MM.1S (cell line): ENCODE measurements at regions not wholly inside any gene's neighbourhood (a gene's known extent, or its start where the extent isn't known, plus 50 kb on each side); places are given as distances from the start of the nearest gene placed in this dataset.

Source experiments
- DNase-seq: peaks from one replicate; pipeline ENCODE4 v3.0.0-alpha.2; 2015
- H2AFZ ChIP-seq: fragments of 300-600 bp; sonication (generic); 2 replicates; pipeline ENCODE4 v1.6.0; 2016; ENCODE audit warnings: antibody characterized with exemption, low read length
- H3F3A ChIP-seq: fragments of 300-600 bp; sonication (generic); 2 replicates; pipeline ENCODE4 v1.6.1; 2016; ENCODE audit warnings: mild to moderate bottlenecking, antibody characterized with exemption, low read length, moderate library complexity, mixed read lengths; ENCODE audit not compliant: insufficient read depth
- H3K27ac ChIP-seq: fragments of 300-600 bp; sonication (generic); 2 replicates; pipeline ENCODE4 v1.5.1; 2016; ENCODE audit warnings: mild to moderate bottlenecking, low read length
- H3K27me3 ChIP-seq: fragments of 300-600 bp; sonication (generic); replicated peaks from 2 replicates; pipeline ENCODE4 v1.6.0; 2016; ENCODE audit warnings: low read length; ENCODE audit not compliant: insufficient read depth
- H3K36me3 ChIP-seq: fragments of 300-600 bp; sonication (generic); replicated peaks from 2 replicates; pipeline ENCODE4 v1.6.1; 2016; ENCODE audit warnings: mild to moderate bottlenecking, low read length, mixed read lengths; ENCODE audit not compliant: insufficient read depth
- H3K4me1 ChIP-seq: fragments of 300-600 bp; sonication (generic); 2 replicates; pipeline ENCODE4 v1.6.1; 2016; ENCODE audit warnings: low read length, mixed read lengths
- H3K4me2 ChIP-seq: fragments of 300-600 bp; sonication (generic); 2 replicates; pipeline ENCODE4 v1.6.0; 2016; ENCODE audit warnings: low read depth, low read length
- H3K4me3 ChIP-seq: fragments of 300-600 bp; sonication (generic); 2 replicates; pipeline ENCODE4 v1.5.1; 2016; ENCODE audit warnings: low read length, mixed read lengths
- H3K79me2 ChIP-seq: fragments of 300-600 bp; sonication (generic); 2 replicates; pipeline ENCODE4 v1.6.1; 2016; ENCODE audit warnings: mixed run types, low read length, mixed read lengths
- H3K9ac ChIP-seq: fragments of 300-600 bp; sonication (generic); 2 replicates; pipeline ENCODE4 v1.6.1; 2016; ENCODE audit warnings: low read length, mixed read lengths
- H3K9me2 ChIP-seq: fragments of 300-600 bp; sonication (generic); replicated peaks from 2 replicates; pipeline ENCODE4 v1.6.1; 2016; ENCODE audit warnings: mild to moderate bottlenecking, low read length, mixed read lengths; ENCODE audit not compliant: insufficient read depth
- H3K9me3 ChIP-seq: fragments of 300-600 bp; sonication (generic); replicated peaks from 2 replicates; pipeline ENCODE4 v1.6.1; 2016; ENCODE audit warnings: mild to moderate bottlenecking, low read length, mixed read lengths; ENCODE audit not compliant: insufficient read depth
- H4K20me1 ChIP-seq: fragments of 300-600 bp; sonication (generic); 2 replicates; pipeline ENCODE4 v1.6.1; 2016; ENCODE audit warnings: mild to moderate bottlenecking, low read length, moderate library complexity, mixed read lengths; ENCODE audit not compliant: insufficient read depth
- EZH2 ChIP-seq: fragments of 300-600 bp; sonication (generic); optimal IDR thresholded peaks from 2 replicates; pipeline ENCODE3; 2017; ENCODE audit warnings: low read depth, mild to moderate bottlenecking, antibody characterized with exemption, low read length, mixed read lengths
- EZH2phosphoT487 ChIP-seq: fragments of 300-600 bp; sonication (generic); IDR thresholded peaks from 2 replicates; pipeline ENCODE4 v1.6.1; 2018; ENCODE audit warnings: antibody characterized with exemption, low read length
- TF ChIP-seq, protein P1 (sequence below): fragments of 300-600 bp; sonication (generic); IDR thresholded peaks from 2 replicates; pipeline ENCODE4 v1.5.1; 2016; ENCODE audit warnings: antibody characterized with exemption, low read length, mixed read lengths

DNA sequence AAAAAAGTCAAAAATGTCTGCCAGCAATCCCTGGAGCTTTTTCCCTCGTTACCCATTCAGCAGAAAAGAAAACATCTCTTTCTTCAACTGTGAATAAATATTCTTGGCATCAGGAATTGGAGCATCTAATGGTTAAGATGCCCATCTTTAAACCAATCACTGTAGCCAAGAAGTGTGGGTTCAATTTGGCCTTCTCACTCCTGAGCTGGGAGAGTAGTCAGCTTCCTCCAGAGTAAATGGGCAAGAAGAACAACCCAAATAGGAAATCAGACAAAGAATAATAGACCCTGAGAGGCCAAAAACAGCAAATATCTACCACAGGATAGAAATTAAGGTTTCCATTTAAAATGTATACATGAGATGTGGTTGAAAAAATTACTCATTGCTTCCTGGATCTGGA lies 508.0 kb upstream of the MDFIC2 start:
- Histone ChIP-seq H3K4me1 (no peaks in the 10 kb centered on the region), H4K20me1 (no peaks in the 10 kb centered on the region)
- TF ChIP-seq EZH2 (no peak), EZH2phosphoT487 (no peak)

DNA sequence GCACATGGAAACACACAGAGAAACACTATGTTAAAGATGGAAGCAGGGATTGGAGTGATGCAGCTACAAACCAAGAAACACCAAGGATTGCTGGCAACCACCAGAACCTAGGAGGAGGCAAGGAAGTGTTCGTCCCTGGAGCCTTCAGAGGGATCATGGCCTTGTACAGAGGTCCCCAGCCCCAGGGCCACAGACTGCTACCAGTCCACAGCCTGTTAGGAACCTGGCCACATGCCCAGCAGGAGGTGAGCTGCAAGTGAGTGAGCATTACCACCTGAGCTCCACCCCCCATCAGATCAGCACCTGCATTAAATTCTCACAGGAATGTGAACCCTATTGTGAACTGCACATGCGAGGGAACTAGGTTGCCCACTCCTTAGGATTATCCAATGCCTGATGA lies 505.7 kb upstream of the MDFIC2 start:
- no peak overlapping the region for H3K27ac ChIP-seq
- no peak overlapping the region for H3K4me3 ChIP-seq
- H3F3A ChIP-seq: no peaks in the 10 kb centered on the region
- H3K9me2 ChIP-seq: no peaks in the 10 kb centered on the region
- no peak overlapping the region for H3K4me2 ChIP-seq
- no peak overlapping the region for H2AFZ ChIP-seq
- H3K79me2 ChIP-seq: no peaks in the 10 kb centered on the region
- TF ChIP-seq EZH2phosphoT487 (no peak), EZH2 (no peak)
- TF ChIP-seq, protein P1, sequence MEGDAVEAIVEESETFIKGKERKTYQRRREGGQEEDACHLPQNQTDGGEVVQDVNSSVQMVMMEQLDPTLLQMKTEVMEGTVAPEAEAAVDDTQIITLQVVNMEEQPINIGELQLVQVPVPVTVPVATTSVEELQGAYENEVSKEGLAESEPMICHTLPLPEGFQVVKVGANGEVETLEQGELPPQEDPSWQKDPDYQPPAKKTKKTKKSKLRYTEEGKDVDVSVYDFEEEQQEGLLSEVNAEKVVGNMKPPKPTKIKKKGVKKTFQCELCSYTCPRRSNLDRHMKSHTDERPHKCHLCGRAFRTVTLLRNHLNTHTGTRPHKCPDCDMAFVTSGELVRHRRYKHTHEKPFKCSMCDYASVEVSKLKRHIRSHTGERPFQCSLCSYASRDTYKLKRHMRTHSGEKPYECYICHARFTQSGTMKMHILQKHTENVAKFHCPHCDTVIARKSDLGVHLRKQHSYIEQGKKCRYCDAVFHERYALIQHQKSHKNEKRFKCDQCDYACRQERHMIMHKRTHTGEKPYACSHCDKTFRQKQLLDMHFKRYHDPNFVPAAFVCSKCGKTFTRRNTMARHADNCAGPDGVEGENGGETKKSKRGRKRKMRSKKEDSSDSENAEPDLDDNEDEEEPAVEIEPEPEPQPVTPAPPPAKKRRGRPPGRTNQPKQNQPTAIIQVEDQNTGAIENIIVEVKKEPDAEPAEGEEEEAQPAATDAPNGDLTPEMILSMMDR: no peak
- no peaks in the 10 kb centered on the region for H4K20me1 ChIP-seq
- no peak for DNase-seq
- H3K27me3 ChIP-seq: no peaks in the 10 kb centered on the region
- H3K36me3 ChIP-seq: no peaks in the 10 kb centered on the region
- no peaks in the 10 kb centered on the region for H3K4me1 ChIP-seq
- no peak overlapping the region for H3K9ac ChIP-seq
- no peaks in the 10 kb centered on the region for H3K9me3 ChIP-seq

More for the DNA sequence above, 508.0 kb upstream of the MDFIC2 start:
- H3F3A ChIP-seq: no peaks in the 10 kb centered on the region
- H2AFZ ChIP-seq: no peak overlapping the region
- no peaks in the 10 kb centered on the region for H3K27me3 ChIP-seq
- DNase-seq: no peak
- H3K9me2 ChIP-seq: no peaks in the 10 kb centered on the region
- H3K79me2 ChIP-seq: no peaks in the 10 kb centered on the region
- no peak overlapping the region for H3K27ac ChIP-seq
- no peak overlapping the region for H3K4me3 ChIP-seq
- no peak overlapping the region for H3K9ac ChIP-seq
- no peaks in the 10 kb centered on the region for H3K36me3 ChIP-seq
- no peaks in the 10 kb centered on the region for H3K9me3 ChIP-seq
- H3K4me2 ChIP-seq: no peak overlapping the region

DNA sequence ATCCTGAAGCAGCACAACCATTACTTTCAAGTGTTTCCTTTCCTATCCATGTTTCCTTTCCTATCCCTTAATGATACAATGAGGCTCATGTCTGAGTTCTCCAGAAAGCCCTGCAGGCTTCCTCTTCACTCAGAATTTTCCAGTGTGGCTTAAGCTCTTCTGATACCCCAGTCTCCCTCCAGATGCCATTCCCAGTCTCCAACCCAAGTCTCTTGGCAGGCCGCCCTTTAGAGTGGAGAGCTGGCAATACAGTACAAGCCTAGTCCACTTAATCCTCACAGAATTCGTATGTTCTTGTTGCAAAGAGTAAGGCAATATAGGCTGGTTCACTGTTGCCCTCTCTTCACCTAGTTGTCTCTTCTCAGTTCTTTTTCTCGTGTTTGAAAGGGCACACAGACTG lies 503.9 kb upstream of the MDFIC2 start:
- Histone ChIP-seq H3K9ac (no peak overlapping the region), H3K27ac (no peak overlapping the region), H3K36me3 (no peaks in the 10 kb centered on the region), H2AFZ (no peak overlapping the region), H3K9me3 (no peaks in the 10 kb centered on the region), H3K4me2 (no peak overlapping the region), H3K27me3 (no peaks in the 10 kb centered on the region), H3K9me2 (no peaks in the 10 kb centered on the region), H3F3A (no peaks in the 10 kb centered on the region), H3K4me1 (no peaks in the 10 kb centered on the region), H4K20me1 (no peaks in the 10 kb centered on the region), H3K4me3 (no peak overlapping the region), H3K79me2 (no peaks in the 10 kb centered on the region)
- no peak for DNase-seq
- TF ChIP-seq, protein P1: no peak
- TF ChIP-seq EZH2phosphoT487 (no peak), EZH2 (no peak)

DNA sequence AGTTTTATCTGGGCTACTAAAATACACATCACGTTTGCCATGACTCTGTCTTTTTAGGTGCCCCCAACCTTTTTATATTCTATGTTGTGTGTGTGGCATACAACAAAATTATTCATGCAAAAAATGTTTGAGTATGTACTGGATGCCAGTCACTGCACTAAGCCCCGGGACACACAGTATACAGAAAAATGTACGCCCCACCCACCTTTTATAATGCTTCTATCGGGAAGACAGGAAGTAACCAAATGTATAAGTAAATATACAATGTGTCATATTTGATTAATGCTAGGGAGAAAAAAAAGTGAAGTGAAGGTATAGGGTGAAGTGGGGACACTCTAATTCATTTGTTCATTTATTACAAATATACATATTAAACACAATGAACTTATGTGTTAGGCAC lies 503.4 kb upstream of the MDFIC2 start:
- DNase-seq: no peak
- Histone ChIP-seq H3K9ac (no peak overlapping the region), H3K9me2 (no peaks in the 10 kb centered on the region), H3K4me2 (no peak overlapping the region), H3K4me1 (no peaks in the 10 kb centered on the region), H2AFZ (no peak overlapping the region), H3K79me2 (no peaks in the 10 kb centered on the region), H4K20me1 (no peaks in the 10 kb centered on the region), H3F3A (no peaks in the 10 kb centered on the region), H3K4me3 (no peak overlapping the region), H3K27me3 (no peaks in the 10 kb centered on the region), H3K36me3 (no peaks in the 10 kb centered on the region), H3K27ac (no peak overlapping the region), H3K9me3 (no peaks in the 10 kb centered on the region)
- TF ChIP-seq EZH2 (no peak), EZH2phosphoT487 (no peak)
- TF ChIP-seq, protein P1: no peak
